ENCODE measurements at regions not wholly inside any gene's neighbourhood (a gene's known extent, or its start where the extent isn't known, plus 50 kb on each side); places are given as distances from the start of the nearest gene placed in this dataset.

GRCh38 chr1:198047913-198048312 lies 108.9 kb upstream of the NEK7 start:
- TF ChIP-seq EZH2 (IDR thresholded peaks at IDR 0.05; ENCODE audit: borderline replicate concordance, low read depth, low read length, severe bottlenecking) (no peak), CTCF (IDR thresholded peaks at IDR 0.05; ENCODE audit: borderline replicate concordance, extremely low read depth, low read length, poor library complexity, severe bottlenecking) (no peak)

All from DND-41 (cell line).